A549 (cell line): ENCODE measurements at regions not wholly inside any gene's neighbourhood (a gene's known extent, or its start where the extent isn't known, plus 50 kb on each side); places are given as distances from the start of the nearest gene placed in this dataset.

Source experiments
- ATAC-seq, 2 experiments: fragments of 200-7000 bp in 1 of 2; fragments of >200 bp in 1 of 2; cut with Nextera tagmentation in 1 of 2; cut with Tn5 transposase in 1 of 2; 3 replicates each; pipeline versions ENCODE4 v1.8.0 to v1.9.1; 2018 to 2020; ENCODE audit warnings: mild to moderate bottlenecking in 1 of 2, moderate library complexity in 1 of 2
- CTCF ChIA-PET: fragments of 300-600 bp; sonication (Branson Sonifier 250); formaldehyde crosslinking; extraction: SDS; loops from one replicate; lab custom pipeline; 2021; ENCODE audit warnings: antibody characterized with exemption, inconsistent platforms; lab: Yijun Ruan, JAX
- POLR2A ChIA-PET: fragments of 350-600 bp; formaldehyde crosslinking; extraction: SDS; loops from one replicate; lab custom pipeline; 2021; ENCODE audit warnings: antibody characterized with exemption, inconsistent platforms; lab: Yijun Ruan, JAX
- DNase-seq, 2 experiments: peaks; one replicate each; pipeline versions ENCODE4 v3.0.0 to v3.0.0-alpha.2; 2011 to 2016; ENCODE audit warnings: low read depth in 1 of 2, low spot score in 1 of 2
- FAIRE-seq: peaks from 2 replicates; lab custom pipeline; 2011; peaks lifted over from hg19 to GRCh38; lab: Jason Lieb, UNC
- H3K27ac ChIP-seq, 2 experiments: fragments of >200 bp; sonication (Bioruptor Twin); formaldehyde crosslinking; 3 replicates each; pipeline ENCODE4 v1.5.1; 2016 to 2017
- H3K4me1 ChIP-seq: fragments of >200 bp; sonication (Bioruptor Twin); formaldehyde crosslinking; 3 replicates; pipeline ENCODE4 v1.6.1; 2016
- H3K4me2 ChIP-seq: fragments of >200 bp; sonication (Bioruptor Twin); formaldehyde crosslinking; 3 replicates; pipeline ENCODE4 v1.6.1; 2016
- H3K4me3 ChIP-seq: fragments of >200 bp; sonication (Bioruptor Twin); formaldehyde crosslinking; 3 replicates; pipeline ENCODE4 v1.5.1; 2016
- H3K9me3 ChIP-seq: fragments of >200 bp; sonication (Bioruptor Twin); formaldehyde crosslinking; 3 replicates; pipeline ENCODE4 v1.6.1; 2016
- BCL3 ChIP-seq: fragments of >200 bp; sonication (Bioruptor Twin); formaldehyde crosslinking; IDR thresholded peaks from 3 replicates; pipeline ENCODE4 v1.6.1; 2016
- HOXB13 ChIP-seq: fragments of 250-450 bp; sonication (Bioruptor Pico); IDR thresholded peaks from 2 replicates; pipeline ENCODE4 v1.5.0; 2020; ENCODE audit warnings: low read depth, mild to moderate bottlenecking, moderate library complexity
- whole genome bisulfite sequencing: methylation state at CpG from one replicate; pipeline ENCODE4 v1.1.6; 2017; ENCODE audit errors: missing lambda C conversion rate; 5-methylcytosine and 5-hydroxymethylcytosine counted together

GRCh38 chr12:132379576-132379975 is 50.2 kb upstream of the GALNT9 start:
- H3K27ac ChIP-seq, result peak overlapping the region; percentile 5 to 6; a peak in 2 of 6 replicates
- H3K4me2 ChIP-seq, result peak overlapping the region; percentile 53
- WGBS, result 85% methylated on average over 22 of the region's 24 CpGs
- TF ChIP-seq HOXB13 (CRISPR knock-in tag) (no peak), BCL3 (no peak)
- H3K9me3 ChIP-seq, result no peaks in the 10 kb centered on the region
- CTCF ChIA-PET, result interaction anchor here (1.2 to 1.3 kb wide), 2 partner anchors 10 to 34 kb away, joined by 3 to 9 read pairs; no protein-coding TSS in a partner anchor
- DNase-seq, result no peak
- 0 out of 6 replicates have a peak, but pooled peaks of 1 of the 2 experiments have one; percentile 11 for ATAC-seq
- no peak for FAIRE-seq
- 0 out of 3 replicates have a peak, but pooled peaks cover 3% of the 10 kb centered on the region for H3K4me1 ChIP-seq
- POLR2A ChIA-PET, result no interaction called here
- no peak overlapping the region for H3K4me3 ChIP-seq
